HG03103 (cell line): ENCODE measurements at regions not wholly inside any gene's neighbourhood (a gene's known extent, or its start where the extent isn't known, plus 50 kb on each side); places are given as distances from the start of the nearest gene placed in this dataset.

Experiments used
- ATAC-seq: cut with Tn5 transposase; IDR thresholded peaks from one replicate; pipeline ENCODE4 v1.9.1; 2021; ENCODE audit warnings: low read depth; ENCODE audit not compliant: unreplicated experiment

DNA sequence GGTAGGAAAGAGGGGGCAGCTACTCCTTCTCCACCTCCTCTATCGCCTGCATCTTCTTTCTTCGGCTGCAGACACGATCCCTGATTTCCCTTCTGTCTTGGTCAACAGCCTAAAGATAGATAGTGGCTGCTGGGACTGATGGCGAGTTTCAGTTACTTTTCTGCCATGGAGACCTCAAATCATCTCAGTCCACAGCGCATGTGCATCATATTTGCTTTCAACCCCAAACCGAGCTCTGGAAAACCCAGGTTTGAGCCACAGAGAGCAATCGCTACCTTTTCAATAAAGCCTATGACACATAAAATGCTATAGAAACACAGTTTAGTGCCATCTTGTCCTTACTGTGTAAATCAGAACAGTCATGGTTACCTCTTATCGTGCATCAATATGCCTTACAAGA is 142.9 kb upstream of the IRF2BP2 start:
- no peak for ATAC-seq

DNA sequence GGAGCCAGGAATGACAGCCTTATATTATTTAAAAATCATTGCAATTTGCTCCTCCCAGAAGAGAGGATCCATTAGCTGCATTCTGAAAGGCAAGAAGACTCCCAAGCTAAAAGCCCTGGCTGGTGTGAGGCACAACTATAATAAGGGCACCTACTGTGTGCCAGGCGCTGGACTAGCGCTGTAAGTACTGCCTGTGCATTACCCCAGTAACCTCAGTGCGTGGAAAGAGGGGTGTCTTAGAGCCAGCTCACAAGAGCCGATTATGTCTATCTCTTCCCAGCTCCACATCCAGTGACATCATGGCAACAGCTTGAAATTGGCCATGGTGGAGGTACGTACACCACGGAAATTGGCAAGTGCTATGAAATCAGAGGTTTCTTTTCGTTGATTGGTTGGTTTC is 141.7 kb upstream of the IRF2BP2 start:
- ATAC-seq, result no peak

- ATAC-seq, result no peak
Measured at GRCh38 chr1:234750922-234751627, 141.1 kb upstream of the IRF2BP2 start.

DNA sequence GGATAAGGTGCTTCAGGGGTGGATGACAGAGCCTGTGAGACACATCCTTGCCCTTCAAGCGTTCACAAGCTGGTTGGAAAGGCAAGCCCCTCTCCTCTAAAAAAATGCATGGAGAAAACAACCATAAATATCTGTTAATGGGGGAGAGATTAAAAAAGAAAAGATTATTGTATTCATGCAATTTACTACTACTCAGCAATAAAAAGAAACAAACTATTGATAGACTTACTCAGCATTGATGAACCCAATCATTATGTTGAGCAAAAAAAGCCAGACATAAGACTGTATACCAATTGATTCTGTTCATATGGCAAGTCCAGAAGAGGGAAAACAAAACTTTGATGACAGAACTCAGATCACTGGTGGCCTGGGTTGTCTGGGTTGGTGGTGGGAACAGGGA is 138.7 kb upstream of the IRF2BP2 start:
- ATAC-seq, result no peak

DNA sequence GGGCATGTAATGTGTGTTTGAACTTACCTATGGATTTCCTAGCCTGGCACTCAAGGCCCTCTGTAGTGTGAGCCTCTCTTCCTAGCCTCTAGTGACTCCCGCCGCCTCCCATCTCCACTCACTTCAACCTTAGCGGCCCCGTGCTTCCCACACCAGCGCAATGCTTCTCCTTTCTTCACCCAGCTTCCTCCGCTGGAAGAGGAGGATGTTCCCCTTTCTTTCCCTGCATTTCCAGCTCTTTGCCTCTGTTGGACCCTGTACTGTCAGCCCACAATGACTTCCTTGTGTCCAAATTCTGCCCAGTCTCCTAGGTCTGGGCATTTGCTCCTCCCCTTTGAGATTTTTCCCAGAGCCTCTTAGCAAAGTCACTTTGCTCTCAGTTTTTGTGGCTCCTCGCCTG is 138.1 kb upstream of the IRF2BP2 start:
- ATAC-seq, result no peak

- no peak for ATAC-seq
Measured at GRCh38 chr1:234746798-234747196, 136.8 kb upstream of the IRF2BP2 start.

- ATAC-seq, result no peak
Measured at GRCh38 chr1:234745844-234746797, 136.1 kb upstream of the IRF2BP2 start.

DNA sequence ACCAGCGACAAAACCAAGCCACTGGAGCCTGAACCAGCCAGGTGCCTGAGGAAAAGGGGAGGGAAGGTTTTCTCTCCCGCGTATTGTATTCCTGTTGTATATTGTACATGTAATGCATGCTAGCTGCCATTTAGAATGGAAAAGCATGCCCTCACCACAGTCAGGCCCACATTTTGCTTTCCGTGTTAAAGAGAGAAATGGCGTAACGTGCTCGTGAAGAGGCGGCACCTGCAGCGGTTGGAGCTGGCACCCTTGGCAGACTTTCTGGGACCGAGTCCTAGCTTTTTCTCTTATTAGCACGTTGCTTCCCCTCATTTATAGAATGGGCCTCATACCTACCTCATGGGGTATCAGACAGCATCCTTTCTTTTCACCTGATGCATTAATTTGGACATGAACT is 135.3 kb upstream of the IRF2BP2 start:
- ATAC-seq, result no peak

DNA sequence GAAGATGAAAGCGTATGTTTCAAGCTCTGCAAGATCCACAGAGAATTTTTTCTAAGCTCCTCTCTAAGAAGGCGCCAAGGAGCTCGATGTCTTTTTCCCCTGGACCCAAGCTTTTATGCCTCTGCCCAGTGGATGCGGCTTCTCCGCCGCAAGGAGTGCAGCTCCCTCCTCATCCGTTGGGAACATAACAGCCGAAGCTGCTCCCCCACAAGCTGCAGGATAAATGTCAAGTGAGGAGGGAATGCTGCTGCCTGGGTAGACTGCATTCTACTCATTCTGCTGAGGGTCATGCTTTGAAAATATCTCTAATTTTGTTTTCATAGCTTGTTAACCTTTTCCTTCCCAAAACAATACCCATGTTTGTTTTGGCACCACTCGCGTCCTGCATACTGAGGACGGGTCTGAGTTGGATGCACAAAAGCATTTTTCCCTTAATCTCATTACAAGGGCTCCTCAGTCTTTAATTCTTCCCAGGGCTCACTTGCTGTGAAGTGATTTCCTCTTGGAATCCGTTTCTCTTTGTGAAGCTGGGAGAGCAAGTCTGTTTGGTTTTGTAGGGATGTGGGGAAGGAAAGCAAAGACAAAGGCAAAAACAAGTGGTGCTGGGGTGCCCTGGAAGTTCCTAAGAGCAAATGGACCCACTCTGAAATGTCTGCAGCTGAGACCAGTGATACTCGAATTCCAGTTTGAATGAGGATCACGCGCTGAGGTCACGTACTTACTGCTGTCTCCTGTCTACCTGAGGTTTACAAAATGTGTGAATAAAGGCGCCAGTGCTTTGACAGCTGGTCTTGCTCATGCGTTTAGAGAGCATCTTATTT is 134.0 kb upstream of the IRF2BP2 start:
- no peak for ATAC-seq

DNA sequence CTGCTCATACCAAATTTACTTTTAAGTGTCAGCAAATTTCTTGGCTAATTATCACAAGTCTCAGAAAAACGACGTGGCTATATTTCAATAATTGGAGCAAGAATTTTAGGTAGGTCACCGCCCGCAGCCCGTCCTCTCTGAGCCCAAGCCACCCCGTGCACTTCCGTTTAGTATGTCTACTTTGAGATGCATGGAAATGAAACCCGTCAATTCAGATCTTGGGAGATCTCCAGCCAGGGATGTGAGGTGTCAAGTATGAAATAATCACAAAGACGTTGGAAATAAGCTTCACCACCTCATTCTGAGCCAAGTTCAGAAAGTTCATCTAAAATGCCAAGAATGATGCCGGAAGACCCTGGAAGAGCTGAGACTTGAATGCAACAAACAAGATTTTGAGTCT is 132.6 kb upstream of the IRF2BP2 start:
- no peak for ATAC-seq

DNA sequence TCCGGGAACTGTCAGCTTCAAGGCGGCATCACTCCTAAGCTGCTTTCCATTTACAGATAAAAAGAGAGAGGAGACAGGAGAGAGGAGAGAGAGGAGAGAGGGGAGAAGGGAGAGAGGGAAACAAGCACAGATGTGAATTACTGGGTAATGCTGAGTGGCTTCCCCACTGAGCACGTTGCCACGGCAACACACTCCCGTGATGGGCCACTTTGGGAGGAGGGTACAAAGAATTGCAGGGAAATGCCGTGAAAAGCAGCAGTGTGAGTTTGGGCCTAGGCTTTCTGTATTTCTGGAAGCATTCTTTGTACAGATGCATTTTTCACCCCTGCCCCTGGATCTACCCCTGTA is 128.0 kb upstream of the IRF2BP2 start:
- ATAC-seq, result no peak

DNA sequence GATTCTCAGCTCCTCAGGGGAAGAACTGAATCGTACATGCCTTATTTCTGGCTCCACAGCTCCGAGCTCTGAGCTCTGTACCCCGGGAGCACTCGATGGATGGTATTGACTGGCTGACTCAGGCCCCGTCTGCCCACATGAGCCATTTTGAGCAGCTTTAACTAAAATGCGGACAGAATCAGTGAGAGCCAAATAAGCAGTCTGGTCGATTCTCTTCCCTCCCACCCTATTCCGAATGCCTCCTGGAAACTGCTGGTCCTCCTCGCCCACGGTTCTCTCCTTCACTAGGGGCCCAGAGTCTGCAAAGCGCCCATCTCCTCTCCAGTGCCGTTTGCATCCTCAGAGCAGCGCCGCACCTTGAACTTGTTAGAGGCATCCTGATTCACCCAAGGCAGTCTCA is 125.9 kb upstream of the IRF2BP2 start:
- ATAC-seq, result no peak

- ATAC-seq, result no peak
Measured at GRCh38 chr1:234735476-234735875, 125.5 kb upstream of the IRF2BP2 start.

DNA sequence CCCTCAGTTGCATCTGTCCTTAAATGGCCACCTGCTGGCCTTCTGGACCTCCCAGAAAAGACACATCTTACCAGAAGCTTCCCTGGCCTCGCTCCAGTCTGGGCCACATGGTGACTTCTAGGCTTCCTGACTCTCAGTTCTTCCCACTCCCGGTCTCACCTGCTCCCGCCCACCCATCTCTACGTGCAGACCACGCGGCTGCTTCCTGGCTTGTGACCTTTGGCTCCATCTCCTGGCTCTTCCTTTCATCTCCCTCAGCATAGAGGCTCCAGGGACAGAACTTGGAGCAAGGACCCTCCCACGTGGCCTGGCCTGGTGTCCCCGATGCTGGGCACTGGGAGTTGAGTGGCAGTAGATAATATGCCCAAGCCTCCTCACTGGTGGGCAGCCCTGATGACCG is 124.9 kb upstream of the IRF2BP2 start:
- no peak for ATAC-seq

GRCh38 chr1:234734412-234734835 is 124.4 kb upstream of the IRF2BP2 start:
- ATAC-seq, result no peak

GRCh38 chr1:234733427-234733826 is 123.4 kb upstream of the IRF2BP2 start:
- ATAC-seq, result no peak

DNA sequence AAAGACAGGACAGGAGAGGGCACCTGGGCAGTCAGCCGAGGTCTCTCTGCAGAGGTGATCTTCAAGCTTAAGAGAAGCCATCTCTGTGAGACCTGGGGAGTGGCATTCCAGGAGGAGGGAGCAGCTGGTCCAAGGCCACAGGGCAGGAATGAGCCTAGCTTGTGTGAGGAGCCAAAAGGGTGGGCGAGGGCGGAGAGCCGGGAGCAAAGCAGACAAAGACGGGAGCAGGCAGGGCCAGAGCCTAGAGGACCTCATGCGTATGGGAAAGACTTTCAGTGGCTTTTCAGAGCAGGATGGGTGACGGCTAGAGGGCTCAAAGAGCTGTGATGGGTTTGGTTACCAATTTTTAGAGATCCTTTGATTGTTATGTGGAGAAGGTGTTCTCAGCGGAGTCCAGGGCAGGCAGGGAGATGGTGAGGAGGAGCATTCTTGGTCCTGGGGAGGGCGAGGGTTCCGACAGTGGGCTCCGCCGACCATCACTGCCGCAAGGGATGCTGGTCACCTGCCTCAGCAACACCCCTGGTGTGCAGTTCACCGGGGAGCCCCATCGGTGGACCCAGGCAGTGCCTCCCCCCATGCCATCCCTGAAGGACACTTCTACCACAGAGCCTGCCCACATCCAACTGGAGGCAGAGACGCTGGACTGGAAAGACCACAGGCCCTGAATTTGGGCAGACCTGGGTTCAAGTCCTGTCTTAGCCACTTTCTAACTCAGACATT is 122.9 kb upstream of the IRF2BP2 start:
- no peak for ATAC-seq

- ATAC-seq, result no peak
Measured at GRCh38 chr1:234732260-234732659, 122.3 kb upstream of the IRF2BP2 start.

GRCh38 chr1:234731569-234732085 is 121.6 kb upstream of the IRF2BP2 start:
- no peak for ATAC-seq
